CD8-positive, alpha-beta memory T cell (primary cell): ENCODE measurements at regions not wholly inside any gene's neighbourhood (a gene's known extent, or its start where the extent isn't known, plus 50 kb on each side); places are given as distances from the start of the nearest gene placed in this dataset.
"Not testable (repeated sequence)": the region's sequence is repeated elsewhere in the genome, so short reads cannot be mapped to it uniquely, and the experiment has no call there.

Experiments
- CTCF ChIA-PET: fragments of 350-600 bp; sonication (Branson Sonifier 250); formaldehyde crosslinking; loops from one replicate; lab custom pipeline; 2021; ENCODE audit warnings: antibody characterized with exemption; lab: Charles Lee
- POLR2A ChIA-PET: fragments of 350-600 bp; sonication (Branson Sonifier 250); formaldehyde crosslinking; loops from one replicate; lab custom pipeline; 2021; ENCODE audit warnings: antibody characterized with exemption; lab: Charles Lee
- DNase-seq, 5 donors: peaks; one replicate each; pipeline versions ENCODE4 v3.0.0 to v3.0.0-alpha.2; 2020 to 2022; ENCODE audit warnings: mixed read lengths in 1 of 5
- H3K27ac ChIP-seq: one replicate; pipeline ENCODE4 v1.7.0; 2013; ENCODE audit warnings: low read depth, mild to moderate bottlenecking, low read length, moderate library complexity
- H3K27me3 ChIP-seq: 2 replicates; pipeline ENCODE4 v1.7.0; 2013; ENCODE audit warnings: low read length, mild to moderate bottlenecking; ENCODE audit not compliant: insufficient read depth, poor library complexity, severe bottlenecking
- H3K36me3 ChIP-seq: 2 replicates; pipeline ENCODE4 v1.7.0; 2013; ENCODE audit warnings: mild to moderate bottlenecking, low read length, moderate library complexity; ENCODE audit not compliant: insufficient read depth
- H3K4me1 ChIP-seq: 2 replicates; pipeline ENCODE4 v1.7.0; 2013; ENCODE audit warnings: mild to moderate bottlenecking, low read length, moderate library complexity; ENCODE audit not compliant: insufficient read depth
- H3K4me3 ChIP-seq: 2 replicates; pipeline ENCODE4 v1.7.0; 2013; ENCODE audit warnings: mild to moderate bottlenecking, low read length
- H3K9me3 ChIP-seq: 2 replicates; pipeline ENCODE4 v1.7.0; 2013; ENCODE audit warnings: mild to moderate bottlenecking, low read length
- H3K27ac Mint-ChIP-seq, 8 donors: one replicate each; pipeline ENCODE4 v1.8.0; 2020 to 2021; ENCODE audit warnings: mixed read lengths in 8 of 8, mild to moderate bottlenecking in 6 of 8, inconsistent platforms in 3 of 8, moderate library complexity in 3 of 8
- H3K27me3 Mint-ChIP-seq, 2 donors: one replicate each; pipeline ENCODE4 v1.8.0; 2020 to 2021; ENCODE audit warnings: mixed read lengths in 2 of 2, mild to moderate bottlenecking in 1 of 2, moderate library complexity in 1 of 2
- H3K36me3 Mint-ChIP-seq, 3 donors: one replicate each; pipeline ENCODE4 v1.8.0; 2020 to 2021; ENCODE audit warnings: mixed read lengths in 3 of 3, inconsistent platforms in 1 of 3, mild to moderate bottlenecking in 1 of 3
- H3K4me1 Mint-ChIP-seq, 3 donors: one replicate each; pipeline ENCODE4 v1.8.0; 2020 to 2021; ENCODE audit warnings: mixed read lengths in 3 of 3, inconsistent platforms in 1 of 3, mild to moderate bottlenecking in 1 of 3
- H3K4me3 Mint-ChIP-seq, 7 donors: one replicate each; pipeline ENCODE4 v1.8.0; 2020 to 2021; ENCODE audit warnings: mixed read lengths in 7 of 7, mild to moderate bottlenecking in 6 of 7, moderate library complexity in 4 of 7, inconsistent platforms in 2 of 7
- H3K9me3 Mint-ChIP-seq, 5 donors: one replicate each; pipeline ENCODE4 v1.8.0; 2020 to 2022; ENCODE audit warnings: mixed read lengths in 5 of 5, mild to moderate bottlenecking in 3 of 5, moderate library complexity in 2 of 5, inconsistent platforms in 1 of 5

DNA sequence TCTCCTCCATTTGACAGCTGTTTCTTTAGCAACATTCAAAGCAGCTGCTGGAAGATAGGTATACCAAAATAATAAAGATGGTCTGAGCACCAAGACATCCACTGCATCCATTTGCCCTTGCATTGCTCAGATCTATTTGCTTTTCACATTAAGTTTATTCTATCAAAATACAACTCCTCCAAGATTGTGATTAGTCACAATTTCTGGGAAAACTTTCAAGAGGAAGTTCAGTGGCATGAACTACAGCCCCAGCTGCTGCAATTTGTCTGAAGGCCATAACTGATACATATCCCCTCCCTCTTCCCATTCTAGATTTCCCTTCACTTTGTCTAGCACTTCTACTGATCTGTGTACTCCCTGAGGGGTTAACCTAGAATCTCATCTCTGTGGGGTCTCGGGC, 117.5 kb upstream of the CEP126 start:
- ChIA-PET POLR2A (no interaction called here), CTCF (no interaction called here)
- no peak overlapping the region for H3K27ac Mint-ChIP-seq
- no peaks in the 10 kb centered on the region for H3K4me1 Mint-ChIP-seq
- H3K4me3 ChIP-seq: no peak overlapping the region
- no peak overlapping the region for H3K4me3 Mint-ChIP-seq
- no peaks in the 10 kb centered on the region for H3K36me3 Mint-ChIP-seq
- no peaks in the 10 kb centered on the region for H3K27me3 ChIP-seq
- no peaks in the 10 kb centered on the region for H3K36me3 ChIP-seq
- DNase-seq: no peak
- no peaks in the 10 kb centered on the region for H3K4me1 ChIP-seq
- H3K27ac ChIP-seq: no peak overlapping the region
- H3K27me3 Mint-ChIP-seq: no peaks in the 10 kb centered on the region
- H3K9me3 Mint-ChIP-seq: peaks cover under 1 to 15% (median 8%) of the 10 kb centered on the region in 5 donors
- no peaks in the 10 kb centered on the region for H3K9me3 ChIP-seq

DNA sequence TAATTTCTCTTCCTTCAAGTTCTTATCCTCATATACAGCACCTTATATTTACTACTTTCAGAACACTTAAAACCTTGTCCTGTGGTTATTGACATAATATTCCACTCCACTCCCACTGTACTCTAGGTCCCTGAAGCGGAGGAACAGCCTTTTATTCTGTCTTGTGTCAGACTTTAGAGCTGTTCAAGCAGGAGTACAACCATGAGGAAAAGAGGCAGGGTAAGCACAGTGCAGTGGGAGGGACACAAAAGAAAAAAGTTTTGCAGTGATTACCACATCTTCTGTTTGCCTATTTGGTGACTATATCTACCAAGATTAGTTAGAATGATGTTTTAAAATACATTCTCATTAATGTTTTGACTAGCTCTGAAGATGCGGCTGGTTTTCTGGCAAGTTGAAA, 122.0 kb upstream of the CEP126 start:
- peaks cover 0 to 5% (median 0%) of the 10 kb centered on the region in 5 donors for H3K9me3 Mint-ChIP-seq
- no peaks in the 10 kb centered on the region for H3K4me1 ChIP-seq
- H3K27me3 ChIP-seq: no peaks in the 10 kb centered on the region
- H3K36me3 Mint-ChIP-seq: no peaks in the 10 kb centered on the region
- no peak for DNase-seq
- H3K27ac ChIP-seq: no peak overlapping the region
- no peaks in the 10 kb centered on the region for H3K9me3 ChIP-seq
- POLR2A ChIA-PET: no interaction called here
- no peak overlapping the region for H3K27ac Mint-ChIP-seq
- no peak overlapping the region for H3K4me3 Mint-ChIP-seq
- H3K4me3 ChIP-seq: no peak overlapping the region
- H3K36me3 ChIP-seq: no peaks in the 10 kb centered on the region
- CTCF ChIA-PET: no interaction called here
- no peaks in the 10 kb centered on the region for H3K27me3 Mint-ChIP-seq
- H3K4me1 Mint-ChIP-seq: no peaks in the 10 kb centered on the region

GRCh38 chr11:101786916-101787315, 127.9 kb upstream of the CEP126 start:
- ChIA-PET POLR2A (no interaction called here), CTCF (interaction anchor here (1.2 kb wide), 1 partner anchor 12 kb away, joined by 3 read pairs; no protein-coding TSS in a partner anchor)
- H3K4me1 Mint-ChIP-seq: no peaks in the 10 kb centered on the region
- peaks cover 0 to 4% (median 0%) of the 10 kb centered on the region in 3 donors for H3K36me3 Mint-ChIP-seq
- no peak for DNase-seq
- Histone ChIP-seq H3K4me3 (no peak overlapping the region), H3K27me3 (no peaks in the 10 kb centered on the region), H3K27ac (no peak overlapping the region), H3K36me3 (no peaks in the 10 kb centered on the region), H3K4me1 (no peaks in the 10 kb centered on the region), H3K9me3 (no peaks in the 10 kb centered on the region)
- no peak overlapping the region for H3K4me3 Mint-ChIP-seq
- peaks cover 0 to 16% (median 3%) of the 10 kb centered on the region in 5 donors for H3K9me3 Mint-ChIP-seq
- H3K27me3 Mint-ChIP-seq: no peaks in the 10 kb centered on the region
- no peak overlapping the region for H3K27ac Mint-ChIP-seq

- no peak overlapping the region for H3K4me3 Mint-ChIP-seq
- ChIA-PET POLR2A (no interaction called here), CTCF (interaction anchor here (1.2 kb wide), 1 partner anchor 11 kb away, joined by 3 read pairs; no protein-coding TSS in a partner anchor)
- no peaks in the 10 kb centered on the region for H3K36me3 ChIP-seq
- H3K27ac Mint-ChIP-seq: no peak overlapping the region
- DNase-seq: no peak
- H3K4me3 ChIP-seq: no peak overlapping the region
- H3K27ac ChIP-seq: no peak overlapping the region
- no peaks in the 10 kb centered on the region for H3K9me3 ChIP-seq
- peaks cover 0 to 19% (median 3%) of the 10 kb centered on the region in 5 donors for H3K9me3 Mint-ChIP-seq
- no peaks in the 10 kb centered on the region for H3K27me3 ChIP-seq
- no peaks in the 10 kb centered on the region for H3K4me1 Mint-ChIP-seq
- H3K36me3 Mint-ChIP-seq: peaks cover 0 to 4% (median 0%) of the 10 kb centered on the region in 3 donors
- H3K4me1 ChIP-seq: no peaks in the 10 kb centered on the region
- H3K27me3 Mint-ChIP-seq: no peaks in the 10 kb centered on the region
Observed at GRCh38 chr11:101786421-101786820, 128.4 kb upstream of the CEP126 start.

GRCh38 chr11:101779167-101779566, 135.6 kb upstream of the CEP126 start:
- CTCF ChIA-PET, H3K27me3 ChIP-seq, H3K36me3 Mint-ChIP-seq, H3K27ac Mint-ChIP-seq, H3K4me3 Mint-ChIP-seq, H3K4me1 Mint-ChIP-seq, POLR2A ChIA-PET, DNase-seq, H3K27ac ChIP-seq, H3K4me1 ChIP-seq, H3K36me3 ChIP-seq, H3K27me3 Mint-ChIP-seq, H3K9me3 ChIP-seq, H3K4me3 ChIP-seq: not testable (repeated sequence)
- H3K9me3 Mint-ChIP-seq: peaks cover 2 to 31% (median 8%) of the 10 kb centered on the region in 5 donors

GRCh38 chr11:101777476-101777875, 137.3 kb upstream of the CEP126 start:
- Mint-ChIP-seq H3K9me3 (peaks cover 2 to 24% (median 5%) of the 10 kb centered on the region in 5 donors), H3K36me3 (no peaks in the 10 kb centered on the region), H3K4me1 (no peaks in the 10 kb centered on the region), H3K27ac (no peak overlapping the region), H3K4me3 (no peak overlapping the region), H3K27me3 (no peaks in the 10 kb centered on the region)
- no peak for DNase-seq
- CTCF ChIA-PET: no interaction called here
- no peaks in the 10 kb centered on the region for H3K4me1 ChIP-seq
- H3K9me3 ChIP-seq: no peaks in the 10 kb centered on the region
- no peaks in the 10 kb centered on the region for H3K36me3 ChIP-seq
- no peak overlapping the region for H3K4me3 ChIP-seq
- H3K27me3 ChIP-seq: no peaks in the 10 kb centered on the region
- no peak overlapping the region for H3K27ac ChIP-seq
- POLR2A ChIA-PET: no interaction called here

GRCh38 chr11:101775033-101775432, 139.8 kb upstream of the CEP126 start:
- Mint-ChIP-seq H3K36me3 (no peaks in the 10 kb centered on the region), H3K27me3 (no peaks in the 10 kb centered on the region), H3K9me3 (peaks cover 1 to 11% (median 8%) of the 10 kb centered on the region in 5 donors), H3K4me1 (no peaks in the 10 kb centered on the region), H3K4me3 (no peak overlapping the region), H3K27ac (no peak overlapping the region)
- no peak for DNase-seq
- Histone ChIP-seq H3K36me3 (no peaks in the 10 kb centered on the region), H3K4me3 (no peak overlapping the region), H3K9me3 (no peaks in the 10 kb centered on the region), H3K27ac (no peak overlapping the region), H3K27me3 (no peaks in the 10 kb centered on the region), H3K4me1 (no peaks in the 10 kb centered on the region)
- ChIA-PET CTCF (interaction anchor here (1.3 kb wide), 1 partner anchor 11 kb away, joined by 3 read pairs; no protein-coding TSS in a partner anchor), POLR2A (no interaction called here)

GRCh38 chr11:101770648-101771047, 144.2 kb upstream of the CEP126 start:
- Histone ChIP-seq H3K9me3 (peaks cover 3% of the 10 kb centered on the region), H3K36me3 (no peaks in the 10 kb centered on the region), H3K4me1 (no peaks in the 10 kb centered on the region), H3K4me3 (no peak overlapping the region), H3K27ac (no peak overlapping the region), H3K27me3 (no peaks in the 10 kb centered on the region)
- no peaks in the 10 kb centered on the region for H3K36me3 Mint-ChIP-seq
- no peak for DNase-seq
- ChIA-PET POLR2A (no interaction called here), CTCF (no interaction called here)
- H3K4me3 Mint-ChIP-seq: no peak overlapping the region
- no peak overlapping the region for H3K27ac Mint-ChIP-seq
- no peaks in the 10 kb centered on the region for H3K4me1 Mint-ChIP-seq
- no peaks in the 10 kb centered on the region for H3K27me3 Mint-ChIP-seq
- peaks cover 7 to 16% (median 11%) of the 10 kb centered on the region in 5 donors for H3K9me3 Mint-ChIP-seq
